Skin epidermis (tissue), 12 donors: ENCODE measurements at regions not wholly inside any gene's neighbourhood (a gene's known extent, or its start where the extent isn't known, plus 50 kb on each side); places are given as distances from the start of the nearest gene placed in this dataset.

ENCODE experiments used
- H3K27ac ChIP-seq, 21 experiments: fragments of 200-600 bp; sonication (generic) in 11 of 21; one replicate each; pipeline ENCODE4 v1.5.0; 2020; ENCODE audit warnings: mild to moderate bottlenecking in 3 of 21, inconsistent platforms in 2 of 21, moderate library complexity in 2 of 21
- H3K4me3 ChIP-seq, 7 experiments: fragments of 200-600 bp; sonication (generic) in 2 of 7; one replicate each; pipeline ENCODE4 v1.5.0; 2020; ENCODE audit warnings: inconsistent platforms in 2 of 7, mild to moderate bottlenecking in 2 of 7, moderate library complexity in 1 of 7

- Histone ChIP-seq H3K4me3 (no peak overlapping the region), H3K27ac (no peak overlapping the region)
Observed at GRCh38 chr15:95286352-95286880, 1044.1 kb upstream of the NR2F2 start.

GRCh38 chr15:95287720-95288103, 1042.8 kb upstream of the NR2F2 start:
- H3K27ac ChIP-seq: no peak overlapping the region
- H3K4me3 ChIP-seq: no peak overlapping the region

DNA sequence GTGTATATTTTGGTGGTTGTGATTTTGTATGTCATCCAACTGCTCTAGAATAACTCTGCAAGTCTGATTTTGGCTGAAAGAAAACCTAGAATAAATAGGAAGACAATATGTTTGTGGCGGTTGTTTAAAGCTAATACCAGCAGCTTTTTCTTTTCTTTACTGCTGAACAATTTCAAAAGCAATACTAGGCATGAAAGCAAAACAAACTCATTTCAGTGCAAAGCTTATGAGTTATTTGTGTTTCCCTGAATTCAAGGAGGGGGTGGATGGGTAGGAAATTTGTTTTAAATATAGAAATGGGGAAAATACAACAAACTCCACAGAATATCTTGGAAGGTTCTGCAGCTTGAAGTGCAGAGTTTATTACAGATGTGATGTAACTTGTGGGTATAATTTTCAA, 1041.9 kb upstream of the NR2F2 start:
- Histone ChIP-seq H3K4me3 (no peak overlapping the region), H3K27ac (no peak overlapping the region)

DNA sequence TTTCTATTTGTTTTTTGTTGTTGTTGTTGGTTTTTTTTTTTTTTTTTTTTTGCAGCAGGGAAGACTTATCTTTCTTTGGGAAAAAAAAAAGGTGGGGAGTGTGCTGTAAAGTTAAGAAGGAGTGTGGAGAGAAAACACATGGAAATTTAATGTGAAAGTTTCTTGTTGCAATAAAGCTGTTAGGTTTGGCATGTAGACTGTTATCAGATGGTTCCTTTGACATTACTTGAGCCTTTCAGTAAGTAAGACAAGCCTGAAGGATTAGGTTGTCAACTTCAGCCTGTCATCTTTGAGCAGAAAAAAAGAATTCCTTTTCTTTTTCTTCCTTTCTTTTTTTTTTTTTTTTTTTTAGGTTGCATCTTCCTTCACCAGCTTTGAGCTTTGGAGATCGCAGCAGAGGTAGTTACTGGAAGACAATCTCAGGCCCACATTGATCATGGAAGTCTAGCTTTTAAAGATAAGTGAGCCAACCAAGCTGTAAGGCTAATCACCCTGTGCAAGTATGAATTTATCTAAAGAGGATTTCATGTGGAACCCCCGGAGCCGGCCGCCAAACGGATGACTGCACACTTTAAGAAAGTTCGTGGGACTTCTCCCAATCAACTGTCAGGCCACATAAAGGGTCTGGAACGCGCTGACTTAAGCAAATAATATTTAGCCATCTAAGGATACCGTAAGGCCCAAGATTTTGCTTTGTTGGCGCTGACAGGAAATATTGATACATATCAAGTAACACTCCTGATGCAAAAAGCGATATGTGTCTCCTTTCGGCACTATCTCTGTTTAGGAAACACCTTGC, 1040.1 kb upstream of the NR2F2 start:
- H3K4me3 ChIP-seq: no peak overlapping the region
- H3K27ac ChIP-seq: no peak overlapping the region

DNA sequence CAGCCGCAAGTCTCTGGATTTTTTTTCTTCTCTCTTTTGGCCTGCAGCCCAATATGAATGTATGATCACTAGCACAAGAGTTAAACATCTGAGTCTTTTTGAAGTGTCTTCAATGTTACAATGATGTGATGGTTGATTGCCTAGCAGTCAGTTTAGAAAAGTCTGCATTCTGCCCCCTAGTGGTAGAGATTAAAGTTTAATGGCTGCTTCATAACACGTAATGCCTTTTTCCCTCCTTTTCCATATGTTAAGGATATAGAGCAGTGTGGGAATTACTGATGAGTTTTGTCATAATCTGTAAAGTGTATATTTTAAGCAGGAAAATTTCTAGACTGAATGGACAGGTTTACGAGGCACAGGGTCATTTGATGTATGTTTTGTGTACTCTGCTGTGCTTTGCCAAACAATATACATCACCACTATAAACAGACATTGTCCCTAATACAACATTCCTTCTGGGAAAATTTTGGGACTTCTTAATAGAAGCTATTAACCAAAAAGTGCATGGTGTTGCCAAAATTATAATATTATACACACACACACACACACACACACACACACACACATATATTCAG, 1038.5 kb upstream of the NR2F2 start:
- Histone ChIP-seq H3K4me3 (no peak overlapping the region), H3K27ac (no peak overlapping the region)

DNA sequence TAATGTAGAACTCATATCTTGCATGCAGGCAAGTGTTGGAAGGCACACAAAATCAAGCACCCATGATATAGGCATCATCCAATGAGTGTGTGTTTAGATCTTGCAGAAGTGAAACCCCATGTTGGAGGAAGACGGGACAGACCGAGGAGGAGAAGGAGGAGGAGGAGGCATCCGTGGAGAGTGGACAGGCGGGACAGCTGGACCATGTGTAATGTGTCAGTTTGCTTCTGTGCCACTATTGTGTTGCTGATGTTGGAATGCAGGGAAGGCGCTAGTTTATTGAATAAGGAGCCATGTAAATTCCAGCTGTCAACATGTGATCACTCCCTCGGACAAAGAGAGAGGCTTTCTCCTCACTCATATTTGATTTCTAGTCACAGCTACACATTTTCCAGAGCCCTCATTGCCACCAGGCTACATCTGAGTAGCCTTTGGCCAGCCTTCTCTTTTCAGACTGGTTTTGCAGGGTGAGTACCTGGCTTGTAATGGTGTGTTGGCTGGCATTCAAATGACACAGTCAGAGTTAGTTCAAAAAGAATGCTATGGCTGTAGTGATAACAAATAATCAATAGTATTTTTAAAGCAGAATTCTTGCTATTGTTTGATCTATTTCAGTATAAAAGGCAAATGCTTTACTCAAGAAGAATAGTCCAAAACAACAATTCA, 1037.6 kb upstream of the NR2F2 start:
- Histone ChIP-seq H3K27ac (peak overlapping the region in 2 of 21 experiments; percentile 21 to 43), H3K4me3 (no peak overlapping the region)

DNA sequence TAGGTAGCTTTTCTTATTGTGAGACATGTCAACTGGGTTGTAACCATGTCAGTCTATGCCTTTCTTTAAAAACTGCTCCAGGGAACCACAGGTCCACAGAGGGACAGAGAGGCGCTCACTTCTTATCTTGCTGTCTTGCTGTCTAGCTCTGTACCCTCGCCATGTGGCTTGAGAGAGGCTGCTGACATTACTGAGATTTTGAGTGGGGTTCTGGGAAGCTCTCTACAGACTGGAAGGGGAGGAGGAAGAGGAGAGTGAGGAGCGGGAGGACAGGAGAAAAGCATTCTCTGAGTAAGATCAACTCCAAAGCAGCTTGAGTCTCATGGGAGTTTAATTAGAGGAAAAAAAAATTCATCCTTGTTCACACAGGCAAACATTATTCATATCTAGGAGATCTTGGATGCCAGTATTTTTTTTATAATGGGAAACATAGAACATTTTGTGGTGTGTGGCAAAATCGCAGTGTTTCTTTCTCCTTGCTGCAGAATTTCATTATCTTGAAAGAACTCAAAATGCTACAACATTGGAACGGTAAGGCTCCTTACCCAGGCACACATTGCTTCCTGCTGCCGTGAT, 1037.0 kb upstream of the NR2F2 start:
- peak overlapping the region in 2 of 21 experiments; percentile 21 to 43 for H3K27ac ChIP-seq
- no peak overlapping the region for H3K4me3 ChIP-seq

GRCh38 chr15:95295363-95295762, 1035.1 kb upstream of the NR2F2 start:
- Histone ChIP-seq H3K4me3 (no peak overlapping the region), H3K27ac (no peak overlapping the region)

- no peak overlapping the region for H3K4me3 ChIP-seq
- H3K27ac ChIP-seq: peak overlapping the region in 1 of 21 experiments; percentile 12
Observed at GRCh38 chr15:95295896-95296625, 1034.4 kb upstream of the NR2F2 start.

DNA sequence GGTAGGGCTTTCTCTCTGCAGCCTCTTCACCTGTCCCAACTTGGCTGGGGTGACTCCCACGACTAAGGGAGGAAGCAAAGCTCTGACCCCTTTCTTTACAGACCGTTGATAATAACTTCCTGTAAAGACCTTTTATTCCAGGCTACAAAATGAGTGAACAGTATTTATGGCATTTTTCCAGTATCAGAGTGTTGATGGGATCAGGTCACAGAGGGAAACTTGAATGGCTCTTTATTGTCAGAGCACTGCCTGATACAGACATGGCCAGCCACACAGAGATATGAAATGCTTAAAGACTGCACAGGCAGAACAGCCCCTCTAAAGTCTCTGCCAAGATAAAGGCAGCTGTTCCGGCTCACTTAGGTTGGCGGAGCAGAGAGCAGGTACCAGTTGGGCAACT, 1033.9 kb upstream of the NR2F2 start:
- H3K27ac ChIP-seq: peak overlapping the region in 1 of 21 experiments; percentile 12
- H3K4me3 ChIP-seq: no peak overlapping the region

DNA sequence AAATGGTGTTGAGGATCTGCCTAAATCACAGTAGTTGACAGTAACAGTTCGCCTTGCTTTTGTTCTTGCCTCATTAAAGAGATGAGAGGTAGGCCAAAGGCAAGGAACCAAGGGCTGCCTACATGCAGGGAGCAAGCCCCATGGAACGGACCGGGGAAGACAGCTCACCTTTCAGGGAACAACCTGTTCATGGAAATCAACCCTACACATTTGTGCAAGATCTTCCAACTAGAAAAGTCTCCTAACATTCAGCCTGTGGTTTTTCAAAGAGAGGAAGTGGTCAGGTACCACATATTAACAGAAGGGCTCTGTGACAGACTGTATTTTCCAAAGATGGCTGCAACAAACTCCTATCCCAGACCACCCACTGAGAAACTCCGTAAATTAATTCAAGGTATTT, 1031.8 kb upstream of the NR2F2 start:
- no peak overlapping the region for H3K4me3 ChIP-seq
- H3K27ac ChIP-seq: no peak overlapping the region

GRCh38 chr15:95300958-95301357, 1029.5 kb upstream of the NR2F2 start:
- no peak overlapping the region for H3K4me3 ChIP-seq
- peak overlapping the region in 3 of 21 experiments; percentile 39 to 70 (median 45) for H3K27ac ChIP-seq

DNA sequence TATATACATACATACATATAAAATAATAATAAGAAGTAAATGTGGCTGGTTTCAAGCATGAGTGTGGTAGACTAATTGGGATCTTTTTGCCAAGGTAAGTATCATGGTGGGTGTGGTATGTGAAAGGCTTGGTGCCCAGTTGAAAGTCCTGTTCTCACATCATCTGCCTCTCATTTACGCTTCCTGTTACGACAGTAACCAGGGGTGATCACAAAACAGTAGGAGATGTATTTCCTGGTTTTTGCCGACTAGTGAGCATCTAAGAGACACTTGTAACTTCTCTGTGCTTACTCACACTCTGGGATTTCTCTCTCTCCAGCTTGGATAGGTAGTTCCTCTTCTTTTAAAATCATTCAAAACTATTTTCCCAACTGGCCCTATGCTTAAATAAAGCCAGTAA, 1028.3 kb upstream of the NR2F2 start:
- H3K4me3 ChIP-seq: no peak overlapping the region
- peak overlapping the region in 5 of 21 experiments; percentile 10 to 70 (median 27) for H3K27ac ChIP-seq

DNA sequence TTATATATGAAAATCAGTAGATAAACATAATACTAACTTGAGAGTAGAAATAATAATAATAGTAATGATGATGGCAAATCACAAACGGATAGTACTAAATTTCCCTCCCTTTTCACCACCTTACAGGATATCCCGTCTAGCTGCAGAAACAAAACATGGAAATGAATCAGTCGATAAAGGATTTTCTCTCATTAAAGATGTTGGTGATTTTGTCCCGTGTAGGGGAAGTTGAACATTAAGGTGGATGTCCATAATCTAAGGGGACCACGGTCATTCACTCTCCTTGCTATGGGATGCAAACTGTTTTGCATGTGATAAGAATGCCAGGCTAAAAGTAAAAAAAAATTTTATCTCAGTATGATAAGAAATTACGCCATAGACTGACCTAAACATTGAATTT, 1027.7 kb upstream of the NR2F2 start:
- Histone ChIP-seq H3K27ac (peak overlapping the region in 4 of 21 experiments; percentile 10 to 70 (median 44)), H3K4me3 (no peak overlapping the region)

DNA sequence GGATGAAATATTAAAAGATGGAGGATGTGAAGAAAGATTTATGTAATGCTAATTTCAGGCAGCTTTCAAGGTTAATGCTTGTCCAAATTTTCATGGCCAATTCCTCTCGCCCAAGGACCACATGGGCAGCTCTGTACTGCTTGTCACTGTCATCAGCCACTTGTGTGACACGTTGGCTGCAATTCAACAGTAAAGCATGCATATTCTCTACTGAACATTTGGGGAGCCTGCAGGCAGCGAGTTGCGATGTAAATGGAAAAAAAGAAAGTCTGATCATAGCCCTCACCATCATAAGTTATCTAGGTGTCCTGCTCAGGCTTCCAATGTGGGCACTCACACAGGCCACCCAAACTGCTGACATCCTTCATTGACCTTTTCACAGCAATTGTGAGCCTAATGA, 1026.8 kb upstream of the NR2F2 start:
- H3K4me3 ChIP-seq: no peak overlapping the region
- H3K27ac ChIP-seq: peak overlapping the region in 14 of 21 experiments; percentile 22 to 70 (median 44)

- Histone ChIP-seq H3K4me3 (no peak overlapping the region), H3K27ac (peak overlapping the region in 14 of 21 experiments; percentile 22 to 70 (median 44))
Observed at GRCh38 chr15:95304151-95304946, 1026.2 kb upstream of the NR2F2 start.

- Histone ChIP-seq H3K27ac (peak overlapping the region in 5 of 21 experiments; percentile 22 to 51 (median 23)), H3K4me3 (no peak overlapping the region)
Observed at GRCh38 chr15:95304947-95305400, 1025.5 kb upstream of the NR2F2 start.

DNA sequence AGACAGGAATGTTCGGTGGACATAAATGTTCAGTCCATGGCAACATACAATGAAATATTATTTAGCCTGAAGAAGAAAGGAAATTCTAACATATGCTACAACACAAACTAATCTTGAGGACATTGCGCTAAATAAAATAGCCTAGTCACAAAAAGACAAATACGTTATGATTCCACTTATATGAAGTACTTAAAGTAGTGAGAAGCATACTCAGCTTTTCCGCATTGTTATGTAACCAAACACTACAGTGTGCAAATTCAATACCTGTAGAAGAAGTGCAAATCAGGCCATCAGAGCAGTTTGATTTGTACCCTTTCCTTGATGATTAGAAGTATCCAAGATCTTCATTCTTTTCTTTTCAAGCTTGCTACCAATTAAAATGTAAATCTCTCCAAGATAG, 1023.4 kb upstream of the NR2F2 start:
- H3K4me3 ChIP-seq: no peak overlapping the region
- no peak overlapping the region for H3K27ac ChIP-seq

GRCh38 chr15:95319242-95319641, 1011.3 kb upstream of the NR2F2 start:
- no peak overlapping the region for H3K4me3 ChIP-seq
- H3K27ac ChIP-seq: no peak overlapping the region
